ENCODE measurements at regions not wholly inside any gene's neighbourhood (a gene's known extent, or its start where the extent isn't known, plus 50 kb on each side); places are given as distances from the start of the nearest gene placed in this dataset.

- H3K36me3 Mint-ChIP-seq, result no peaks in the 10 kb centered on the region
- H3K27ac Mint-ChIP-seq, result no peak overlapping the region
- no peak overlapping the region for H3K4me3 Mint-ChIP-seq
- peaks cover 6% of the 10 kb centered on the region for H3K9me3 Mint-ChIP-seq
- DNase-seq (ENCODE audit: extremely low spot score, unreplicated experiment), result no peak
- H3K27me3 Mint-ChIP-seq, result peaks cover 39% of the 10 kb centered on the region
- TF ChIP-seq CTCF (conservative IDR thresholded peaks at IDR 0.05), result no peak
- H3K4me1 Mint-ChIP-seq (ENCODE audit: unreplicated experiment), result no peaks in the 10 kb centered on the region
Measured at GRCh38 chr13:112229445-112229844, 146.7 kb upstream of the SPACA7 start.

GRCh38 chr13:112229992-112230872 is 145.9 kb upstream of the SPACA7 start:
- H3K36me3 Mint-ChIP-seq, result no peaks in the 10 kb centered on the region
- H3K27me3 Mint-ChIP-seq, result peaks cover 45% of the 10 kb centered on the region
- H3K4me3 Mint-ChIP-seq, result no peak overlapping the region
- peak overlapping the region; percentile 26 for H3K27ac Mint-ChIP-seq
- TF ChIP-seq CTCF (conservative IDR thresholded peaks at IDR 0.05), result no peak
- H3K4me1 Mint-ChIP-seq (ENCODE audit: unreplicated experiment), result no peaks in the 10 kb centered on the region
- no peak for DNase-seq (ENCODE audit: extremely low spot score, unreplicated experiment)
- peaks cover 9% of the 10 kb centered on the region for H3K9me3 Mint-ChIP-seq

GRCh38 chr13:112231451-112232083 is 144.6 kb upstream of the SPACA7 start:
- no peak overlapping the region for H3K4me3 Mint-ChIP-seq
- H3K4me1 Mint-ChIP-seq (ENCODE audit: unreplicated experiment), result no peaks in the 10 kb centered on the region
- H3K9me3 Mint-ChIP-seq, result peaks cover 9% of the 10 kb centered on the region
- TF ChIP-seq CTCF (conservative IDR thresholded peaks at IDR 0.05), result no peak
- no peak overlapping the region for H3K27ac Mint-ChIP-seq
- peaks cover 47% of the 10 kb centered on the region for H3K27me3 Mint-ChIP-seq
- DNase-seq (ENCODE audit: extremely low spot score, unreplicated experiment), result no peak
- H3K36me3 Mint-ChIP-seq, result no peaks in the 10 kb centered on the region

GRCh38 chr13:112233256-112233655 is 142.9 kb upstream of the SPACA7 start:
- H3K9me3 Mint-ChIP-seq, result peaks cover 9% of the 10 kb centered on the region
- H3K27me3 Mint-ChIP-seq, result peaks cover 55% of the 10 kb centered on the region
- no peak overlapping the region for H3K4me3 Mint-ChIP-seq
- no peak overlapping the region for H3K27ac Mint-ChIP-seq
- H3K36me3 Mint-ChIP-seq, result no peaks in the 10 kb centered on the region
- no peaks in the 10 kb centered on the region for H3K4me1 Mint-ChIP-seq (ENCODE audit: unreplicated experiment)
- TF ChIP-seq CTCF (conservative IDR thresholded peaks at IDR 0.05), result no peak
- DNase-seq (ENCODE audit: extremely low spot score, unreplicated experiment), result no peak

GRCh38 chr13:112233716-112234115 is 142.4 kb upstream of the SPACA7 start:
- no peak for DNase-seq (ENCODE audit: extremely low spot score, unreplicated experiment)
- no peaks in the 10 kb centered on the region for H3K36me3 Mint-ChIP-seq
- H3K27me3 Mint-ChIP-seq, result peaks cover 55% of the 10 kb centered on the region
- H3K4me3 Mint-ChIP-seq, result no peak overlapping the region
- H3K27ac Mint-ChIP-seq, result no peak overlapping the region
- TF ChIP-seq CTCF (conservative IDR thresholded peaks at IDR 0.05), result no peak
- H3K9me3 Mint-ChIP-seq, result peaks cover 9% of the 10 kb centered on the region
- H3K4me1 Mint-ChIP-seq (ENCODE audit: unreplicated experiment), result no peaks in the 10 kb centered on the region

All from type B pancreatic cell (in vitro differentiated cells).